ENCODE measurements at regions not wholly inside any gene's neighbourhood (a gene's known extent, or its start where the extent isn't known, plus 50 kb on each side); places are given as distances from the start of the nearest gene placed in this dataset.

DNA sequence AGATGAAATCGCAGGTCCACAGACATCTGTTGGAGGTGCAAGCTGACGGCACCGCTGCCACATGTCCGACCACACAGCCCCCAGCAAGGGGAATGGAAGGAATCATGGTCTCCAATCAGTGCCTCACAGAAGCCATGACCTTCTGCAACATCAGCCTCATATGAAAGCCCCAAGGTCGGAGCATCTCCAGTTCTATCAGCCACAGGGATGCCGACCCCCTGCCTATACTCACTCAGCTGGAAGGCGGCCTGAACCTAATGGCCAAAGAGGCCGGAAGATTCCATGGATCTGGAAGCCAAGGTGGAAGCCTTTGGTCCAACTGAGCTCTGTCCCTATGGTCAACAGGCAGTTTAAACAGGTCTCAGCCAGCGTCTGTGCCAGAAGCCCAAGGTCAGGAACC, 278.8 kb downstream of the TNS1 start:
- Histone ChIP-seq H2AFZ (ENCODE audit: low read length) (no peak overlapping the region), H3K27me3 (ENCODE audit: control insufficient read depth in 1 of 2, insufficient read depth in 2 of 2, low read length in 2 of 2) (peaks cover 1 to 39% of the 10 kb centered on the region in 2 experiments; a peak in 3 of 5 replicates), H3K9ac (ENCODE audit: insufficient read depth, low read depth, low read length) (no peak overlapping the region), H4K20me1 (ENCODE audit: insufficient read depth, low read length) (no peaks in the 10 kb centered on the region; the same call in 1 of the 2 replicates), H3K4me3 (replicated peaks in 1 of 3; ENCODE audit: insufficient read depth in 1 of 3, low read depth in 2 of 3, low read length in 3 of 3) (no peak overlapping the region), H3K36me3 (replicated peaks in 1 of 2; ENCODE audit: control insufficient read depth in 1 of 2, insufficient read depth in 2 of 2, low read length in 2 of 2) (no peaks in the 10 kb centered on the region), H3K79me2 (ENCODE audit: insufficient read depth, low read length) (no peaks in the 10 kb centered on the region), H3K9me3 (ENCODE audit: low read length) (no peaks in the 10 kb centered on the region), H3K4me1 (ENCODE audit: insufficient read depth, low read length) (no peaks in the 10 kb centered on the region), H3K4me2 (ENCODE audit: low read depth, low read length) (no peak overlapping the region), H3K27ac (ENCODE audit: extremely low read length, insufficient read depth, low read length) (no peak overlapping the region)
- ChIA-PET POLR2A (no interaction called here), CTCF (ENCODE audit: low intra/inter-chr PET ratio, low total read pairs) (no interaction called here)
- ATAC-seq (no peak), FAIRE-seq (no peak), DNase-seq (ENCODE audit: low spot score) (no peak)
- 34% methylated on average over 9 of the region's 9 CpGs for WGBS (ENCODE audit: low lambda C conversion rate)
- intact Hi-C loops (cut with micrococcal nuclease; ENCODE audit: unreplicated experiment) (no loop called here), in situ Hi-C loops (cut with HindIII; ENCODE audit: extremely low pct_ligation_motif_present, low pct_unique_long_range_greater_than_20kb) (no loop called here)
- BruUV-seq (replicated peaks) = no TSS peak
- no peak for TF ChIP-seq ZNF607 (CRISPR knock-in tag; IDR thresholded peaks at IDR 0.05; ENCODE audit: borderline replicate concordance)
- no peak for TF ChIP-seq SIX1 (CRISPR knock-in tag; IDR thresholded peaks at IDR 0.05; ENCODE audit: borderline replicate concordance)
- TF ChIP-seq SETDB1 (CRISPR knock-in tag; IDR thresholded peaks at IDR 0.05; ENCODE audit: borderline replicate concordance) = no peak
- no peak for TF ChIP-seq RNF219 (CRISPR knock-in tag; IDR thresholded peaks at IDR 0.05)

GRCh38 chr2:217722883-217723472, 279.8 kb downstream of the TNS1 start:
- 17% methylated on average over 9 of the region's 9 CpGs for WGBS (ENCODE audit: low lambda C conversion rate)
- Histone ChIP-seq H4K20me1 (ENCODE audit: insufficient read depth, low read length) (no peaks in the 10 kb centered on the region), H3K4me2 (ENCODE audit: low read depth, low read length) (no peak overlapping the region), H3K9me3 (ENCODE audit: low read length) (no peaks in the 10 kb centered on the region), H3K4me3 (replicated peaks in 1 of 3; ENCODE audit: insufficient read depth in 1 of 3, low read depth in 2 of 3, low read length in 3 of 3) (no peak overlapping the region), H3K4me1 (ENCODE audit: insufficient read depth, low read length) (no peaks in the 10 kb centered on the region), H2AFZ (ENCODE audit: low read length) (no peak overlapping the region), H3K27me3 (ENCODE audit: control insufficient read depth in 1 of 2, insufficient read depth in 2 of 2, low read length in 2 of 2) (peaks cover 1 to 45% of the 10 kb centered on the region in 2 experiments; a peak in 4 of 5 replicates), H3K36me3 (replicated peaks in 1 of 2; ENCODE audit: control insufficient read depth in 1 of 2, insufficient read depth in 2 of 2, low read length in 2 of 2) (no peaks in the 10 kb centered on the region), H3K79me2 (ENCODE audit: insufficient read depth, low read length) (no peaks in the 10 kb centered on the region), H3K9ac (ENCODE audit: insufficient read depth, low read depth, low read length) (no peak overlapping the region), H3K27ac (ENCODE audit: extremely low read length, insufficient read depth, low read length) (no peak overlapping the region)
- FAIRE-seq (no peak), ATAC-seq (no peak), DNase-seq (ENCODE audit: low spot score) (no peak)
- TF ChIP-seq TFAP4 (IDR thresholded peaks at IDR 0.05; ENCODE audit: borderline replicate concordance, low read depth) (no peak), ZNF747 (CRISPR knock-in tag; IDR thresholded peaks at IDR 0.05; ENCODE audit: borderline replicate concordance) (no peak), GATA4 (IDR thresholded peaks at IDR 0.05; ENCODE audit: borderline replicate concordance, low read depth) (no peak), TEF (CRISPR knock-in tag; IDR thresholded peaks at IDR 0.05) (no peak), ADNP (CRISPR knock-in tag; IDR thresholded peaks at IDR 0.05) (no peak)
- TF ChIP-seq, protein P1, sequence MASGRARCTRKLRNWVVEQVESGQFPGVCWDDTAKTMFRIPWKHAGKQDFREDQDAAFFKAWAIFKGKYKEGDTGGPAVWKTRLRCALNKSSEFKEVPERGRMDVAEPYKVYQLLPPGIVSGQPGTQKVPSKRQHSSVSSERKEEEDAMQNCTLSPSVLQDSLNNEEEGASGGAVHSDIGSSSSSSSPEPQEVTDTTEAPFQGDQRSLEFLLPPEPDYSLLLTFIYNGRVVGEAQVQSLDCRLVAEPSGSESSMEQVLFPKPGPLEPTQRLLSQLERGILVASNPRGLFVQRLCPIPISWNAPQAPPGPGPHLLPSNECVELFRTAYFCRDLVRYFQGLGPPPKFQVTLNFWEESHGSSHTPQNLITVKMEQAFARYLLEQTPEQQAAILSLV (CRISPR knock-in tag; IDR thresholded peaks at IDR 0.05; ENCODE audit: borderline replicate concordance) = no peak
- TF ChIP-seq, protein P2, sequence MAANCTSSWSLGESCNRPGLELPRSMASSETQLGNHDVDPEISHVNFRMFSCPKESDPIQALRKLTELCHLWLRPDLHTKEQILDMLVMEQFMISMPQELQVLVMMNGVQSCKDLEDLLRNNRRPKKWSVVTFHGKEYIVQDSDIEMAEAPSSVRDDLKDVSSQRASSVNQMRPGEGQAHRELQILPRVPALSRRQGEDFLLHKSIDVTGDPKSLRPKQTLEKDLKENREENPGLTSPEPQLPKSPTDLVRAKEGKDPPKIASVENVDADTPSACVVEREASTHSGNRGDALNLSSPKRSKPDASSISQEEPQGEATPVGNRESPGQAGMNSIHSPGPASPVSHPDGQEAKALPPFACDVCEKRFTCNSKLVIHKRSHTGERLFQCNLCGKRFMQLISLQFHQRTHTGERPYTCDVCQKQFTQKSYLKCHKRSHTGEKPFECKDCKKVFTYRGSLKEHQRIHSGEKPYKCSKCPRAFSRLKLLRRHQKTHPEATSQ (CRISPR knock-in tag; IDR thresholded peaks at IDR 0.05; ENCODE audit: borderline replicate concordance) = no peak
- ChIA-PET POLR2A (no interaction called here), CTCF (ENCODE audit: low intra/inter-chr PET ratio, low total read pairs) (no interaction called here)
- BruUV-seq (replicated peaks) = no TSS peak
- intact Hi-C loops (cut with micrococcal nuclease; ENCODE audit: unreplicated experiment) = no loop called here
- in situ Hi-C loops (cut with HindIII; ENCODE audit: extremely low pct_ligation_motif_present, low pct_unique_long_range_greater_than_20kb) = no loop called here
